ENCODE measurements at regions not wholly inside any gene's neighbourhood (a gene's known extent, or its start where the extent isn't known, plus 50 kb on each side); places are given as distances from the start of the nearest gene placed in this dataset.

GRCh38 chr12:126538888-126539287, 1473.7 kb downstream of the AACS start:
- H3K23ac ChIP-seq (ENCODE audit: insufficient read length, low read depth, low read length), result no peak overlapping the region
- no peak overlapping the region for H3K27ac ChIP-seq (ENCODE audit: insufficient read length, low read depth, low read length)
- no peaks in the 10 kb centered on the region for H4K20me1 ChIP-seq (ENCODE audit: control insufficient read depth, insufficient read depth, insufficient read length)
- H3T11ph ChIP-seq (ENCODE audit: low read length), result no peak overlapping the region
- H3K36me3 Mint-ChIP-seq (ENCODE audit: insufficient read depth in 1 of 3, low read depth in 3 of 3), result no peaks in the 10 kb centered on the region
- H4K5ac ChIP-seq (ENCODE audit: insufficient read length, low read depth, low read length), result no peak overlapping the region
- no peaks in the 10 kb centered on the region; the same call in 1 of the 2 replicates for H3K27me3 Mint-ChIP-seq (ENCODE audit: low read depth)
- H2AK5ac ChIP-seq (ENCODE audit: insufficient read length, low read length), result no peak overlapping the region
- no peak overlapping the region for H2BK12ac ChIP-seq (ENCODE audit: insufficient read length, low read depth, low read length)
- H3K4me1 Mint-ChIP-seq, result peaks cover 2 to 4% of the 10 kb centered on the region in 2 experiments; a peak in 3 of 4 replicates
- no CpG with 5 or more reads among the region's 2 CpGs for WGBS (ENCODE audit: extremely low coverage, insufficient read length, low lambda C conversion rate)
- no peak overlapping the region for H2BK5ac ChIP-seq (ENCODE audit: insufficient read length, low read length)
- H3K79me2 ChIP-seq (ENCODE audit: insufficient read depth, low read length), result no peaks in the 10 kb centered on the region
- no peaks in the 10 kb centered on the region for H3K4me1 ChIP-seq (ENCODE audit: insufficient read depth, low read length)
- no peak overlapping the region for H3K9ac ChIP-seq (ENCODE audit: extremely low read depth, insufficient read length, low read length)
- H3K14ac ChIP-seq (ENCODE audit: insufficient read depth, low read length), result no peak overlapping the region
- H3K79me1 ChIP-seq (ENCODE audit: insufficient read depth, low read depth, low read length, poor library complexity, severe bottlenecking), result no peaks in the 10 kb centered on the region
- H2AFZ ChIP-seq (ENCODE audit: low read length), result no peak overlapping the region
- H3K9me3 ChIP-seq (ENCODE audit: control insufficient read depth, low read depth, low read length), result no peaks in the 10 kb centered on the region
- H3K18ac ChIP-seq (ENCODE audit: insufficient read length, low read depth, low read length), result no peak overlapping the region
- TF ChIP-seq CTCF (conservative IDR thresholded peaks at IDR 0.05), result no peak
- no peak overlapping the region for H2BK15ac ChIP-seq (ENCODE audit: low read depth, low read length)
- no peaks in the 10 kb centered on the region; a peak in 2 of 5 replicates for H3K9me3 Mint-ChIP-seq
- H3K27me3 ChIP-seq (ENCODE audit: insufficient read depth, low read length), result no peaks in the 10 kb centered on the region
- no peaks in the 10 kb centered on the region for H3K23me2 ChIP-seq (ENCODE audit: insufficient read length, low read depth, low read length, poor library complexity, severe bottlenecking)
- H2BK20ac ChIP-seq (ENCODE audit: low read depth, low read length, poor library complexity, severe bottlenecking), result no peak overlapping the region
- H3K27ac Mint-ChIP-seq, result no peak overlapping the region
- no peak overlapping the region for H3K4ac ChIP-seq (ENCODE audit: low read depth, low read length)
- no peak overlapping the region for H4K91ac ChIP-seq (ENCODE audit: insufficient read length, low read depth, low read length)
- no peak overlapping the region for H2BK120ac ChIP-seq (ENCODE audit: low read depth, low read length, poor library complexity, severe bottlenecking)
- H3K4me2 ChIP-seq (ENCODE audit: insufficient read depth, insufficient read length, low read length), result no peak overlapping the region
- H3K4me3 Mint-ChIP-seq, result no peak overlapping the region
- H3K56ac ChIP-seq (ENCODE audit: insufficient read length, low read depth, low read length), result no peak overlapping the region
- H4K8ac ChIP-seq (replicated peaks; ENCODE audit: insufficient read length, low read depth, low read length), result no peak overlapping the region
- no peak for DNase-seq

Data from H9 (cell line).